Upper lobe of left lung (tissue), 6 donors: ENCODE measurements at regions not wholly inside any gene's neighbourhood (a gene's known extent, or its start where the extent isn't known, plus 50 kb on each side); places are given as distances from the start of the nearest gene placed in this dataset.

Source experiments
- ATAC-seq, 2 donors: fragments of 200-7000 bp; cut with Tn5 transposase; one replicate each; pipeline ENCODE4 v1.9.1; 2022; ENCODE audit warnings: mild to moderate bottlenecking in 2 of 2, moderate library complexity in 2 of 2; ENCODE audit not compliant: low FRiP score in 2 of 2
- DNase-seq, 2 donors: peaks; one replicate each; pipeline ENCODE4 v3.0.0-alpha.2; 2019 to 2020
- H3K27ac ChIP-seq, 4 donors: fragments of 200-600 bp; sonication (generic); one replicate each; pipeline ENCODE4 v1.5.1; 2016 to 2019
- H3K27me3 ChIP-seq, 4 donors: fragments of 200-600 bp; sonication (generic); one replicate each; pipeline ENCODE4 v1.5.1; 2017 to 2019
- H3K36me3 ChIP-seq, 4 donors: fragments of 200-600 bp; sonication (generic); one replicate each; pipeline ENCODE4 v1.5.1; 2016 to 2019
- H3K4me1 ChIP-seq, 4 donors: fragments of 200-600 bp; sonication (generic); one replicate each; pipeline ENCODE4 v1.5.1; 2018 to 2019
- H3K4me3 ChIP-seq, 4 donors: fragments of 200-600 bp; sonication (generic); one replicate each; pipeline ENCODE4 v1.5.1; 2017 to 2019; ENCODE audit warnings: mild to moderate bottlenecking in 2 of 4, moderate library complexity in 1 of 4
- H3K9me3 ChIP-seq, 4 donors: fragments of 200-600 bp; sonication (generic); one replicate each; pipeline ENCODE4 v1.5.1; 2018 to 2019
- EP300 ChIP-seq, 4 donors: sonication (generic); formaldehyde crosslinking; IDR thresholded peaks; one replicate each; pipeline ENCODE4 v1.5.1; 2017; ENCODE audit warnings: antibody characterized with exemption in 4 of 4, control low read depth in 2 of 4
- POLR2A ChIP-seq, 4 donors: fragments of 450-650 bp; IDR thresholded peaks; one replicate each; pipeline ENCODE4 v1.5.1; 2016 to 2017; ENCODE audit warnings: antibody characterized with exemption in 4 of 4, mild to moderate bottlenecking in 2 of 4
- POLR2AphosphoS5 ChIP-seq, 2 donors: sonication (generic); formaldehyde crosslinking; IDR thresholded peaks; one replicate each; pipeline ENCODE4 v1.5.1; 2017; ENCODE audit warnings: antibody characterized with exemption in 2 of 2
- whole genome bisulfite sequencing, 2 donors: methylation state at CpG; one replicate each; pipeline ENCODE4 v1.1.5; 2017 to 2018; 5-methylcytosine and 5-hydroxymethylcytosine counted together
- TF ChIP-seq, protein P1 (sequence below), 6 experiments: fragments of 450-650 bp in 4 of 6; fragments of 200-600 bp in 2 of 6; sonication (generic) in 2 of 6; IDR thresholded peaks; one replicate each; pipeline ENCODE4 v1.5.1; 2016 to 2019; ENCODE audit warnings: antibody characterized with exemption in 6 of 6
- donor health status: DM: no; HTN: no; CAD: no; lungs with moderate emphysema.
- donor health status: DM: no; HTN: yes; CAD: no; lungs with severe emphysema.

DNA sequence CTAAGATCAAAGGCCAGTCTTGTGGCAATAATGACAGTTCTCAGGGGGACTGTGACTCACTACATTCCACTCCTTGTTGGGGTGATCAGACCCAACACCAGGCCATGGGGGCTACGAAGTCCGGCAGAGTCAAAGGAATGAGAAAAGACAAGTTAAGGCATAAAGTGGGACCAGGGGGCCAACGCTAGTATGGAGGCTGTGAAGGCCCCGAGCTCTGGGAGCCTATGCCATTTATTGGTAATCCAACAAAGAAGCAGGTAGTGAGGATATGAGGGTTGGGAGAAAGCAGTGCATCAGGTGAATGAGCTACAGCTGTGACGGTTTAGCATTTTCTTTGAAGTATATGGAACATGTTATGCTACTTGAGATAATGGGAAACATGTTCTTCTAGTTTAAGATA is 104.4 kb upstream of the C2CD4B start:
- Histone ChIP-seq H3K27ac (no peak overlapping the region), H3K4me1 (no peaks in the 10 kb centered on the region), H3K27me3 (no peaks in the 10 kb centered on the region), H3K9me3 (peaks cover 16 to 50% (median 32%) of the 10 kb centered on the region in 4 donors), H3K4me3 (no peak overlapping the region), H3K36me3 (no peaks in the 10 kb centered on the region)
- 86 to 90% methylated on average over 5 of the region's 5 CpGs for WGBS, 2 donors
- TF ChIP-seq POLR2AphosphoS5 (IDR thresholded peaks at IDR 0.05) (no peak), EP300 (IDR thresholded peaks at IDR 0.05) (no peak), POLR2A (IDR thresholded peaks at IDR 0.05) (no peak)
- TF ChIP-seq, protein P1, sequence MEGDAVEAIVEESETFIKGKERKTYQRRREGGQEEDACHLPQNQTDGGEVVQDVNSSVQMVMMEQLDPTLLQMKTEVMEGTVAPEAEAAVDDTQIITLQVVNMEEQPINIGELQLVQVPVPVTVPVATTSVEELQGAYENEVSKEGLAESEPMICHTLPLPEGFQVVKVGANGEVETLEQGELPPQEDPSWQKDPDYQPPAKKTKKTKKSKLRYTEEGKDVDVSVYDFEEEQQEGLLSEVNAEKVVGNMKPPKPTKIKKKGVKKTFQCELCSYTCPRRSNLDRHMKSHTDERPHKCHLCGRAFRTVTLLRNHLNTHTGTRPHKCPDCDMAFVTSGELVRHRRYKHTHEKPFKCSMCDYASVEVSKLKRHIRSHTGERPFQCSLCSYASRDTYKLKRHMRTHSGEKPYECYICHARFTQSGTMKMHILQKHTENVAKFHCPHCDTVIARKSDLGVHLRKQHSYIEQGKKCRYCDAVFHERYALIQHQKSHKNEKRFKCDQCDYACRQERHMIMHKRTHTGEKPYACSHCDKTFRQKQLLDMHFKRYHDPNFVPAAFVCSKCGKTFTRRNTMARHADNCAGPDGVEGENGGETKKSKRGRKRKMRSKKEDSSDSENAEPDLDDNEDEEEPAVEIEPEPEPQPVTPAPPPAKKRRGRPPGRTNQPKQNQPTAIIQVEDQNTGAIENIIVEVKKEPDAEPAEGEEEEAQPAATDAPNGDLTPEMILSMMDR (IDR thresholded peaks at IDR 0.05): no peak
- no peak for ATAC-seq
- DNase-seq: no peak

DNA sequence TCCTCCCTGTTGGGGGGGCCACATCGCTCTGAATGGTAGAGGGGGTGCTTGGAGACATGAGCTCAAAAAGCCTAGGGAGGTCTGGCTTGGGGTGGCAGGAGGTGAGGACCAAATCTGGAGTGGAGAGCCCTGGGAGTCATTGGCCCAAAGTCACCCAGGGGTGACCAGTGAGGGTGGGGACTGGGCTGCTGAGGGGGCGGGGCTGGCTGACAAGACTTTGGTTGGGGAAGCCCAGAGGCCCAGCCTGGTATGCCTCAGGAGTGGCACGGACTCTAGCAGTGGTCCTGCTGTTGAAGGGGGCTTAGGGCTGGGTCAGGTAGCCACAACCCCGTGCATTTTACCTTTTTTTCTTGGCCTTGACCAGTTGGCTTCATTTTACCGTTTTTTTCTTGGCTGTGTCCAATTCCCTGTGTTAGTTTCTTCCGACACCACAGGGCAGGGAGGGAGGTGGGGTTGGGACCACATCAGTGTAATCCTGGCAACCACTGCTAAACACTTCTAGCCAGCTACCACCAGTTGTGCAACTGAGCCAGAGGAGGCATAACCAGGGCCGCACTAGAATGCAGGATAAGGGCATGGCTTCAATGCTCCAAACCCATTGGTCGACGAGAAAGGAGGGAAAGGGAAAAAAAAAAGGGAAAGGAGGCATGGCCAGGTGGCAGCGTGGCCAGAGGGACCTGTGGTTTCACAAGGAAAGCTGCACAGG is 105.3 kb upstream of the C2CD4B start:
- H3K9me3 ChIP-seq: peaks cover 16 to 49% (median 32%) of the 10 kb centered on the region in 4 donors
- no peaks in the 10 kb centered on the region for H3K36me3 ChIP-seq
- ATAC-seq (no peak), DNase-seq (no peak)
- 82 to 85% methylated on average over 8 to 10 of the region's 10 CpGs for WGBS, 2 donors
- TF ChIP-seq POLR2A (IDR thresholded peaks at IDR 0.05) (no peak), POLR2AphosphoS5 (IDR thresholded peaks at IDR 0.05) (no peak), EP300 (IDR thresholded peaks at IDR 0.05) (no peak)
- TF ChIP-seq, protein P1 (IDR thresholded peaks at IDR 0.05): no peak
- no peak overlapping the region for H3K27ac ChIP-seq
- H3K27me3 ChIP-seq: no peaks in the 10 kb centered on the region
- H3K4me1 ChIP-seq: no peaks in the 10 kb centered on the region
- no peak overlapping the region for H3K4me3 ChIP-seq

DNA sequence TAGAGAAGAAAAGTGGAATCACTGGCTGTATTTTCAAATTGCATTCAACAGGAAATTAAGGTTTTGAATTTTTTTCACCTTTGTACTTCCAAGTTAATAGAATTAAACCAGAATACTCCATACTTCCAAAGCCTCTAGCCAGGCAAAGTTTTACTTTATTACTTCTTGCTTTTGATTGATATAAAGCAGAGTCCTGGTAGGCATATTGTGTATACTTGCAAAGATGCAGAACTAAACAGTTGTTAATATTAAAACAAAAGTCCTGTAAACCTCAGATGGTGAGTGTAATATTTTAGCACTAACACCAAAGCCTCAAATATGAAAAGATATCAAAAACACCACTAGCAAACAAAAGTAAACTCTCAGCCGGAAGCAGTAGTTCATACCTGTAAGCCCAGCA is 107.2 kb upstream of the C2CD4B start:
- Histone ChIP-seq H3K27me3 (no peaks in the 10 kb centered on the region), H3K4me1 (no peaks in the 10 kb centered on the region), H3K4me3 (no peak overlapping the region), H3K9me3 (peaks cover 16 to 43% (median 30%) of the 10 kb centered on the region in 4 donors), H3K27ac (no peak overlapping the region), H3K36me3 (no peaks in the 10 kb centered on the region)
- no peak for ATAC-seq
- TF ChIP-seq POLR2A (IDR thresholded peaks at IDR 0.05) (no peak), POLR2AphosphoS5 (IDR thresholded peaks at IDR 0.05) (no peak), EP300 (IDR thresholded peaks at IDR 0.05) (no peak)
- TF ChIP-seq, protein P1 (IDR thresholded peaks at IDR 0.05): no peak
- WGBS, 2 donors: 93 to 100% methylated on average over 1 of the region's 1 CpG
- DNase-seq: no peak

DNA sequence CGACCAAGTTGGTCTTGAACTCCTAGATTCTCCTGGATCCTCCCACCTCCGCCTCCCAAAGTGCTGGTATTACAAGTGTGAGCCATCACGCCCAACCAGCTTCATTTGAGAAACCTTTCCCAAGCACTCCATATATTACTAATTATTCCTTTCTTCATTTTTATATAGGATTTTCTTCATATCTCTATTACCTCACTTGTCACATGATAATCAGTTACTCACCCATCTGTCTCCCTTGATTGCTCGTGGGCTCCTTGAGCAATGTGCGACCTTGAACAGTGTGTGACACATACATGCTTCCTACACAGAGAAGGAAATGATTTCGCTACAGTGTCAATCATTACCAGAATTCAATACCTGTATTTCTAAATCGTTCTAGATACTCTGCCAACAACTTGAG is 110.7 kb upstream of the C2CD4B start:
- ATAC-seq: no peak
- WGBS, 2 donors: 81 to 85% methylated on average over 7 of the region's 7 CpGs

More for the DNA sequence above, 110.7 kb upstream of the C2CD4B start:
- peaks cover 0 to 8% (median 1%) of the 10 kb centered on the region in 4 donors for H3K9me3 ChIP-seq
- DNase-seq: no peak
- H3K4me1 ChIP-seq: no peaks in the 10 kb centered on the region
- H3K36me3 ChIP-seq: no peaks in the 10 kb centered on the region
- TF ChIP-seq POLR2A (IDR thresholded peaks at IDR 0.05) (no peak), POLR2AphosphoS5 (IDR thresholded peaks at IDR 0.05) (no peak), EP300 (IDR thresholded peaks at IDR 0.05) (no peak)
- TF ChIP-seq, protein P1 (IDR thresholded peaks at IDR 0.05): no peak
- no peak overlapping the region for H3K4me3 ChIP-seq
- no peaks in the 10 kb centered on the region for H3K27me3 ChIP-seq
- no peak overlapping the region for H3K27ac ChIP-seq
